ENCODE measurements at regions not wholly inside any gene's neighbourhood (a gene's known extent, or its start where the extent isn't known, plus 50 kb on each side); places are given as distances from the start of the nearest gene placed in this dataset.

DNA sequence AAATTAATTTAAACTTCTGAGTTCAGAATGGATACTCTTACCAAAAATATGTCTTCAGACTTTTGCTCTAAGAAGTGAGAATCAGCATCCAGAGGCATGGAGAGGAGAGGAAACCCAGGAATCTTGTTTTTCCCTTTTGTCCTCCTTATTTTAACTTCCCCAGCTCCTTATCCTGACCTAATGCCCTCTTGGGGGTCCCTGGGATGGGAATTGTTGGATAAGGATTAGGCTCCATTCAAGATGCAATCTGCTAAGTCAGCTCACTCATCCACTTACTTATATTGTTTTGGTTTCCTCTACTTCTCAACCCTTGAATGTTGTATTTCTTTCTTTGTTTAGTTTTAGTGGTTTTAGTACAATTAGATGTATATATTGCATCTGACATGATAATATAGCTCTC is 208.4 kb upstream of the PCDH7 start:
- in situ Hi-C loops (cut with HindIII; ENCODE audit: low sequenced_read_pairs) = no loop called here
- no peak overlapping the region for H3K4me3 ChIP-seq (ENCODE audit: low read depth, low read length)
- TF ChIP-seq, protein P1, sequence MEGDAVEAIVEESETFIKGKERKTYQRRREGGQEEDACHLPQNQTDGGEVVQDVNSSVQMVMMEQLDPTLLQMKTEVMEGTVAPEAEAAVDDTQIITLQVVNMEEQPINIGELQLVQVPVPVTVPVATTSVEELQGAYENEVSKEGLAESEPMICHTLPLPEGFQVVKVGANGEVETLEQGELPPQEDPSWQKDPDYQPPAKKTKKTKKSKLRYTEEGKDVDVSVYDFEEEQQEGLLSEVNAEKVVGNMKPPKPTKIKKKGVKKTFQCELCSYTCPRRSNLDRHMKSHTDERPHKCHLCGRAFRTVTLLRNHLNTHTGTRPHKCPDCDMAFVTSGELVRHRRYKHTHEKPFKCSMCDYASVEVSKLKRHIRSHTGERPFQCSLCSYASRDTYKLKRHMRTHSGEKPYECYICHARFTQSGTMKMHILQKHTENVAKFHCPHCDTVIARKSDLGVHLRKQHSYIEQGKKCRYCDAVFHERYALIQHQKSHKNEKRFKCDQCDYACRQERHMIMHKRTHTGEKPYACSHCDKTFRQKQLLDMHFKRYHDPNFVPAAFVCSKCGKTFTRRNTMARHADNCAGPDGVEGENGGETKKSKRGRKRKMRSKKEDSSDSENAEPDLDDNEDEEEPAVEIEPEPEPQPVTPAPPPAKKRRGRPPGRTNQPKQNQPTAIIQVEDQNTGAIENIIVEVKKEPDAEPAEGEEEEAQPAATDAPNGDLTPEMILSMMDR (IDR thresholded peaks at IDR 0.05; ENCODE audit: low read depth, low read length) = no peak
- no peak for DNase-seq (ENCODE audit: low read depth, low spot score)

DNA sequence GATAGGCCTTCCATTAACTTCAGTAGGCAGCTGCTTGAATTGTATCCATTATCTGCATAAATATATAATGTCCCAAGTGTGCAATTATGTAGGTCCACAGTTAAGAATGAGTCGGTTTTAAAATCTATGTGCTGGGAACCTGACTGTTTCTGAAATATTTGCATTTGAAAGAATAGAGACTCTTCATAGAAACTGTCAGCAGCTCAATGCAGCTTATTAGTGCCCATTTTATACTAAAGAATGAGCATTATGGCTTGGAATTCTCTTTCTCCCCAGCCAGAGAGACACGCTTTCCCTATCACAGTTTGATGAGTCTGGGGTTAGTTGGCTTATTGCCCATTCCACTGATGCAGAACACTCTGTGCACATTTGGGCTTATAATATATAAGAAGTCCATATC is 202.0 kb upstream of the PCDH7 start:
- in situ Hi-C loops (cut with HindIII; ENCODE audit: low sequenced_read_pairs) = no loop called here
- no peak for DNase-seq (ENCODE audit: low read depth, low spot score)
- no peak overlapping the region for H3K4me3 ChIP-seq (ENCODE audit: low read depth, low read length)
- TF ChIP-seq, protein P1 (IDR thresholded peaks at IDR 0.05; ENCODE audit: low read depth, low read length) = no peak

DNA sequence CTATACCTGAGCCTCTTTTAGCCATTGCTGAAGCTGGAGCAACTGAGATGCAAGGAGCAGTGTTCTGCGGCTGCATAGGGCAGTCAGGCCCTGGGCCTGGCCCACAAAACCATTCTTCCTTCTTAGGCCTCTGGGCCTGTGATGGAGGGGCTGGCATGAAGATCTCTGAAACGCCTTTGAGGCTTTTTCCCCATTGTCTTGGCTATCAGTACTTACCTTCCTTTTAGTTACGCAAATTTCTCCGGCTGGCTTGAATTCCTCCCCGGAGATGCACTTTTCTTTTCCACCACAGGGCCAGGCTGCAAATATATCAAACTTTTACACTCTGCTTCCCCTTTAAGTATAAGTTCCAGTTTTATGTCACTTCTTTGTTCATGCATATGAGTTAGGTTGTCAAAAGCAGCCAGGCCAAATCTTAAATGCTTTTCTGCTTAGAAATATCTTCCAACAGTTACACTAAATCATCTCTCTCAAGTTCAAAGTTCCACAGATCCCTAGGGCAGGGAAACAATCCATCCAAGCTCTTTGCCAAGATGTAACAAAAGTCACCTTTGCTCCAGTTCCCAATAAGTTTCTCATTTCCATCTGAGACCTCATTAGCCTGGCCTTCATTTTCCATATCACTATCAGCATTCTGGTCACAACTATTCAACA is 194.4 kb upstream of the PCDH7 start:
- no peak overlapping the region for H3K4me3 ChIP-seq (ENCODE audit: low read depth, low read length)
- TF ChIP-seq, protein P1 (IDR thresholded peaks at IDR 0.05; ENCODE audit: low read depth, low read length) = no peak
- in situ Hi-C loops (cut with HindIII; ENCODE audit: low sequenced_read_pairs) = no loop called here
- DNase-seq (ENCODE audit: low read depth, low spot score) = no peak

DNA sequence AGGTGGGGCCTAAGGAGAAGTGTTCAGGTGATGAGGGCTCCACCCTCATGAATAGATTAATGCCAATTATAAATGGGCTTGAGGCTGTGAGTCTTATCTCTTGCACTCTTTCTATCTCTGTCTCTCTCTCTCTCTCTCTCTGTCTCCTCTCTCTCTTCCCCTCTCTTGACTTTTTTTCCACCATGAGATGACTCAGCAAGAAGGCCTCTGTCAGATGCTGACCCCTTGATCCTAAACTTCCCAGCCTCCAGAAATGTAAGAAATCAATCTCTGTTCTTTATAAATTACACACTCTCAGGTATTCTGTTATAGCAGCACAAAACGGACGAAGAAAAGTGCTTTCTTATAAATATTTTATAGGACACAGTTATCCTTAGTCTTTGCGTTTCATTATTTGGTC is 184.9 kb upstream of the PCDH7 start:
- in situ Hi-C loops (cut with HindIII; ENCODE audit: low sequenced_read_pairs) = no loop called here
- TF ChIP-seq, protein P1 (IDR thresholded peaks at IDR 0.05; ENCODE audit: low read depth, low read length) = no peak

DNA sequence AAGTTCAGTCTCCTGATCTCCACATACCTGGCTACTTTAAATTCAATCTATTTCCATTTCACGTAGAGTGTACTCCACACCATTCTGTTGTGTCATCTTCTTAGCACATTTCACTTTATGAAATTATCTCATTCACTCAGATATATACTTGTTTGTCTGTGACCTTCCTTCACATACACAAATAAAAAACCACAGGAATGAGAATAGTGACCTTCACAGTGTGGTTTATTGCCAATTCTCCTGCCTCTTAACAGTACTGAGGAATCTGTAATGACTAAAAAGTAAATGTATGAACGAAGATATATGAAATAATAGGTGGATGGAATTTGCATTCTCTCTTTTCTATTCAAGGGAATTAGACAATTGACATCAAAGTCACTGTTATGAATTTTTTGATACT is 183.9 kb upstream of the PCDH7 start:
- no peak overlapping the region for H3K4me3 ChIP-seq (ENCODE audit: low read depth, low read length)
- DNase-seq (ENCODE audit: low read depth, low spot score) = peak; percentile 31
- in situ Hi-C loops (cut with HindIII; ENCODE audit: low sequenced_read_pairs) = no loop called here
- TF ChIP-seq, protein P1 (IDR thresholded peaks at IDR 0.05; ENCODE audit: low read depth, low read length) = no peak

More for the DNA sequence above, 184.9 kb upstream of the PCDH7 start:
- DNase-seq (ENCODE audit: low read depth, low spot score) = no peak
- no peak overlapping the region for H3K4me3 ChIP-seq (ENCODE audit: low read depth, low read length)

DNA sequence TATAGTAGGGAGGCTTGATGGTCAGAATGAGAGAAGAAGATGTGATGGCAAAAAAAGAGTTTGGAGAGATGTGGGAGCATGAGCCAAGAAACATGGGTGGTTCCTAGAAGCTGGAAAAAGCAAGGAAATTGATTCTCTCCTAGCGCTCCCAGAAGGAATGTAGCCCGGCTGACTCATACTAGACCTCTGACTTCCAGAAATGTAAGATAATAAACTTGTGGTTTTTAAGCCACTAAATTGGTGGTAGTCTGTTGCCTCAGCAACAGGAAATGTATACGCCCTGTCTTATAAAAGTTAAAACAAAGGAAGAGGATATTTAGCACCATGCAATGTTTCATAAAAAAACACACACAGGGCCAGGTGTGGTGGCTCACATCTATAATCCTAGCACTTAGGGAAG is 182.7 kb upstream of the PCDH7 start:
- in situ Hi-C loops (cut with HindIII; ENCODE audit: low sequenced_read_pairs) = no loop called here
- no peak overlapping the region for H3K4me3 ChIP-seq (ENCODE audit: low read depth, low read length)
- TF ChIP-seq, protein P1 (IDR thresholded peaks at IDR 0.05; ENCODE audit: low read depth, low read length) = no peak
- peak; percentile 90 for DNase-seq (ENCODE audit: low read depth, low spot score)

Data from astrocyte of the spinal cord (primary cell).